HG02588 (cell line): ENCODE measurements at regions not wholly inside any gene's neighbourhood (a gene's known extent, or its start where the extent isn't known, plus 50 kb on each side); places are given as distances from the start of the nearest gene placed in this dataset.

ENCODE experiments used
- ATAC-seq: cut with Tn5 transposase; IDR thresholded peaks from one replicate; pipeline ENCODE4 v1.9.1; 2021; ENCODE audit warnings: mild to moderate bottlenecking, moderate library complexity; ENCODE audit not compliant: unreplicated experiment

DNA sequence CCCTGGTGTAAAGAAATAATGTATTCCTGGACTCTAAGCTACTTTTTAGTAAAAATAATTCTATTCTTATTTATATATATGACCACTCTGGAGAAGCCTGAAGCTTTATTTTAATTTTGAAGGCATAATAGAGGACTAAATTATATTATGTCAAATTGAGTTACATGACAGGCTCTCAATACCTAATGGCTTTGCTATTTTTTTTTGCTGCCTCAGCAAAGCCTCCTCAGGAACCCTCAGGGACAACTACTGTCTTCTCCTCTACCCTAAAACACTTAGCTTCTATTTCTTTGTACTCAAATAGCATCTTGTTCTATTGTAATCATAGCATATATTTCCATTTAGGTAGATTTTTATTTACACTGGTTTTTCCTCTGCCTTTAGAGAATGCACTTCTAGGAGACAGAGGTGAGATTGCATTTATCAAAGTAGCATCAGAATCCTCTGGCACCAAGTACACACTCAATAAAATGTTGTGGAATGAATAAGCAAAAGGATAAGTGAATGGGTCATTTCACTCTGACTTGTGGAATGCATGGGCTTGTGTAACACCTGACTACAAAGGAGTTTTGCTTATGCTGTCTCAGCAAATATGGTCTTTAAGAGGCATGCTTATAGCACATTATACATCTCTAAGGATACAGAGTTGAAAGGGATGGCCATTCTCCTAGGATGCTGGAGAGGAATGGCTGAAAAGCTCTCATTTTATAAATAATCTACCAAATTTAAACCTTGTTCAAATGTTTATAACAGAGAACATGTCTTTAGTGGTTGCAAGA is 605.2 kb downstream of the KCNJ2 start:
- ATAC-seq = no peak

DNA sequence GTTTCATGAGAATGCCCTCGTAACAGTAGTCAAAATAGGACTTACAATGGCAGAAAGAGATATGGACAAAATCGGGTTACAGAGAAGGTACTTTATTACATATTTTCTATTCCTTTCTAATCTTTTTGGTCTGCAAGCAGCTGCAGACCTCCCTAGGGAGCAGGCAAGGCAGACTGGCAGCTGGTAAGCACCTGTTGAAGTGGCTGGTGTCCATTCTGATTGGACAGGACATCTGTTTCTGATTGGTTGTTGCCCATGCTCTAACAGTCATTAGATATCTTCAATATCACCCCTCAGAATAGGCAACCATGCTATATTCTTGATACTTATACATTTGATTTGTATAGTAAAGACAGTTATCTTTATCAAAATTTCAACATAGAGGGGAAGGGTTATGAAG is 606.3 kb downstream of the KCNJ2 start:
- no peak for ATAC-seq

DNA sequence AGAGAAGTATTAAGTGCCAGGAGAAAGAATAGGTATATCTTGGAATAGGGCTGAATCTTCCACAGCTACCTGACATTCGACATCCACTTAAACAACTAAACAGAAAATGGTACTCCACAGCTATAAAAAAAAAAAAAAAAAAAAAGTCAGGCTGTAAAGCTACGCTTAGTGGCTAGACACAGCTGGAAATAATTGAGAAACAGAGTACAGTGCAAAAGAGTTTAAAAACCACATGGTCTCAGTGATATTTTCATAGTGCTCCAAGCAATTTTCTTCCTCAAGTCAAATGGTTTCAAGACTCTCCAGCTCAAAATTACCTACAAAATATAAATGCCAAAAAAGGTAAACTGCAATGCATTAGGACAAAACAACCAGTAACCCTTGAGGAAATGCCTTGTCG is 607.1 kb downstream of the KCNJ2 start:
- ATAC-seq = no peak

DNA sequence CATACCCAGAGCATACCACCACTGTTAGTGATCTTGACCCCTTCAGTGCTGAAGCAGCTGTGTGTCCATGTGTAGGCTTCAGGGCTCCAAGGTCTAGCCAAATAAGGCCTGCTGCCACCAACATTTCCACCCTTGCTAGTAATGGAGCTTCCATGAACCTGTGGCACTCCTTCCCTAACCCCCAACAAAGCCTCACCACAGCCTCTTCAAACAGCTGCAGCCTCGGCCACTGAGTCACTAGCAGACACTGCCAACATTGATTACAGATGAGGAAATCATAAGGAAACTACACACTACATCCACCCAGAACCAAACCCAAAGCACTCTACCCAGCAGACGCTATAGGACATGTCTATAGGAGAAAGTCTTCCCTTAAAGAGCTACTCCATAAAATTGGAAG is 610.7 kb downstream of the KCNJ2 start:
- ATAC-seq = no peak

DNA sequence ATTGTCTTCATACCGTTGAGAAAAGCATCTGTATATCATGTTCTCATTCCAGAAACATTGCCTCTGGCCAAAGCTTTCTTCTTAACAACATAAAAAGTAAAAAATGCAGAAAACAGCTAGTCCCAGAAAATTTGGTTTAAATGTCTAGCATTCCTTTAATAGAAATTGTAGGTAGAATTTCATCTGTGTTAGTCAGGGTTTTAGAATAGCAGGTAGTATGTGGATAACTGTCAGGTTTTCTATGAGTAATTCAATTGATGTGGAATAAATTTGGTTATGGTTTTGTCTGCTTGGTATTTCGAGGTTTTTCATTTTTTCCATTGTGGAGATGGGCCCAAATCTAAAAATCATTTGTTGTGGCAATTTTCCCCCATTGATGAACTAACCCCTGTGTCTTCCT is 616.7 kb downstream of the KCNJ2 start:
- ATAC-seq = no peak

DNA sequence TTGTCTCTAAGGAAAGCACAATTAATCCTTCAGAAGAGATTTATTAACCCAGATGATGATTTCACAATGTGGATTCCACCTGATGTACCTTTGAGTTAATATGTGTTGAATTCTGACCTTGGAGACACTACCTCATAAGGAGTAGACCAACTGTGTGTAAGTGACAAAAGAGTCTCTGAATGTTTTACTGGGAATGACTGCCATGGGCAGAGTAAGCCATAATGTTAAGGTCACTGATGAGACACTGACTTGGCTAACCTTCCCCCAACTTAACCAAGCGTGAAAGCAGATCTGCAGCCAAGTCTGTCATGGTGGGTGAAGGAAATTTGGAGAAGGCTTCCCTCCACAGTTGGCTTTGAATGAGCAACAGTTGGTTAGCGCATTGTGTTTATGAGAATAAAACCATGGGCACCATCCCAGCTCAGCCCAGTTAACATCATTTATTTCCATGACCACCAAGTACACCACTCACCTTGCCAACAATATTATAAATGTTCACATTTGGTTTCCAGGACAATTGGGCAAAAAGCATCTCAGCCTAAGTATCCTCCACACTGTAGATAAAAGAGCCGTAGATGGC is 618.5 kb downstream of the KCNJ2 start:
- no peak for ATAC-seq

DNA sequence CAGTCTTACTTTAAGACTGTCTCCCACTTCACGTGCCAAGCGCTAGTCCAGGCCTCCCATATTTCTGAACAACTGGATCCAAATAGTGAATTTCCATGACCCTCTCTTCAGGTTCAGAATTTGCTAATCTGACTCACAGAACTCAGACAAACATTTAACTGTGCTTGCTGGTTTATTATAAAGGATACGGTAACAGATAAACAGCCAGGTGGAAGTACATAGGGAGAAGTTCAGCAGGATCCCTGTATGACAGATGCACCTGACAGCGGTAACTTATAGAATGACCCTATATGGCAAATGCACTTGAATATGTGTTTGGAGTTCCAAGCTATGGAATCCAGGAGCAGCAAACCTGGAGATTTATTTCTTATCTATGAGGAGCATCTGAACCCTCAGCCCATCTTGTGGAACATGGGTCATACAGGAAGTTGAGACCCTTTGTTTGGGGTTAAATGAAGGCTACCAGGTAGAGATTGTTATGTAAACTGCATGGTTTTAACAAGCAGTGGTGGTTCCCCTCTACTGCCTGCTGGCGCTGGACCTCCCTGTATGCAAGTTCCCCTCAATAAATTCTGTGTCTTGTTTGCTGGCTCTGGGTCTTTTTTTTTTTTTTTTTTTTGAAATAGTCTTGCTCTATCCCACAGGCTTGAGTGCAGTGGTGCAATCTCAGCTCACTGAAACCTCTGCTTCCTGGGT is 622.6 kb downstream of the KCNJ2 start:
- no peak for ATAC-seq

DNA sequence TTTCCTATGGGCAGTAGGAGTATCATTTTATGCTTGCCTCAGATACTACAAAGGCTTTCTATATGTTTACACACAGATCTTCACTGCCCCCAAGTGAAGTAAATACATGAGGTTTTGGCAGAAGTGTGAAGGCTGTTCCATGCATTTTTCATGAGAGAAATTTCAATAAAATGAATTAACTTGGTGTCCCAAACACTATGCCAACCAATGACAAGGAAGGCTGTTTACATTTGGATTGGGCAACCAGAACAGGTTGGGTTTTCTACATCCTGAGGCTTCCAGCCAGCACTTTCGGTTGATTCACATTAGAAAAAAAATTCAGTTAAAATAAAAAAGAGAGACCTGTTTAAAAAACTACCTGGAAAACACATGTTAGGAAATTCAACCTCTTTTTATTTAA is 625.4 kb downstream of the KCNJ2 start:
- ATAC-seq = no peak

DNA sequence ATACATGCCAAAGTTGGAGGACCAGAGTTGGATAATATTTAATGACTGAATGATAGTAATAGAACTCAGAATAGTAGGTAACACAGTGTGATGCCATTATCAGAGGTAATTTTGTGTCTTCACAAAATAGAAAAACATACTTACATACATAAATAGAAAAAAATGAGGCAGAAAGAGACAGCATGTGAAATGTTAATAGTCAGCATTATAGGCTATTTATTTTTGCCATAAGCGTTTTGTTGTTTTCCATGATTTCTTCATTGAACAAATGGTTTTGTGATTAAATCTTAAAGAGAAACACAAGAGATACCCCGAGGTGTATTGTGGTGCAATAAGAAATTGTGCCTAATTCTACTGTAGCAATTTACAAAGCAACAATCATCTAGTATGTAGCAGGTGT is 626.3 kb downstream of the KCNJ2 start:
- ATAC-seq = no peak

DNA sequence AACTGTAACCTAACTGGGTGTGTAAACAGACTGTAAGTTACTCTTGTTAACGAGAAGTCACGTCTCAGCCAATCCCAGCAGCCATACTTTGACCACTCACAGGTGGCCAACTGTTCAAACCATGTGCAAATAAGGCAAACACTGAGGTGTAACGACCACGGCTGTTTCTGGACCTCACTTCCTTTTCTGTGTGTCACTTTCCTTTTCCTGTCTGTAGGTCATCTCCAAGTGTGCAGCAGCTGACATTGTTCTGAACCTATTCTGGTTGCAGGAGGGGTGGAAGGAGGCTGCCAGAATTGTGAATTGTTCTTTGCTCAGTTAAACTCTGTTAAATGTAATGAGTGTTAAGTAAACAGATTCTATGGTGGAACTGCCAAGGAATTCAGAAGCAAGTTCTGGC is 627.4 kb downstream of the KCNJ2 start:
- no peak for ATAC-seq

DNA sequence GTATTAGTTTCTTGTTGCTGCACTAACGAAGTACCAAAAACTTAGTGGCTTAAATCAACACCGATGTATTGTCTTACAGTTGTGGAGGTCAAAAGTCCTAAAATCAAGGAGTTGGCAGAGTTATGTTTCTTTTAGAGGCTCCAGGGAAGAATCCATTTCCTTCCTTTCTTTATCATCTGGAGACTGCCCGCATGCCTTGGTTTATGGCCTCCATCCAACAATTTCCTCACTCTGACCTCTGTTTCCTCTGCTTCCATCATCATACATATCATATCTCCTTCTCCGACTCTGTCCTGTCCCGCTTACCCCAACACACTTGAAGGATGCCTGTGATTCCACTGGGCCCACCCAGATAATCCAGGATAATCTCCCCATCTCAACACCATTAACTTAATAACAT is 627.8 kb downstream of the KCNJ2 start:
- no peak for ATAC-seq

DNA sequence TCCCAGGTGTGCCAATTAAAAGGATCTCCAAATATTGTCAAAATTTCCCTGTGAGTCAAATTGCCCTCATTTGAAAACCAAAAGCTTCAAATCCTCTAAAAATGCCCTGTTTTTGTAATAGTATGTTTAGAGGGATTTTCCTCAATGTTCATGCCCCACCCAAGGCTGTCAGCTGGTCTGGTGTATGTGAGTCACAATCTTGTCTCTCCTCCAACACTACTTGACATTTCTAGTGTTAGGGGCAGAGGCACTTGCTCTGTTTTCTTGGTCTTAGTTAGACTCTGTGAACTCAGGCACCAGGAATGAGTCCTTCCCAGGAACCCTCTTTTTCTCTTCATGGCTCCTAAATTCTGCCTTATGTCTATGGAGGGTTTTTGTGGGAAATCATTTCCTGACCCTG is 634.8 kb downstream of the KCNJ2 start:
- no peak for ATAC-seq

DNA sequence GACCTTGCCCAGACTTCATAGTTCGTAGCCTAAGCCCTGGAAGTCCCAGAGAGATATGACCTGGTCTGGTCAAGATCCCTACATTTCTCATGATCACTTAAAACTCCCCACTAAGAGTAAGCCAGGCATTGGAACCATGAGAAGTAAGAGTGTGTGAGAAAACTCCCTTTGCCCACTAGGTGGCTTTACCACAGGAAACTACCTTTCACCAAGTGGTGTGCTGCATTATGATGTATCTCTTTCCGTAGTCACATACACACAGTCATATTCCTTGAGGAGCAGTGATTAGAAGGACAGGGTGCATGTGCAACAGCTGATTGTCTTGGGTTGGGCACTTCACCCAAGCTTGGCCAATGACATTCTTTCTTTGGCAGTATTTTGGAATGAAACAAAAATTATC is 639.3 kb downstream of the KCNJ2 start:
- no peak for ATAC-seq

DNA sequence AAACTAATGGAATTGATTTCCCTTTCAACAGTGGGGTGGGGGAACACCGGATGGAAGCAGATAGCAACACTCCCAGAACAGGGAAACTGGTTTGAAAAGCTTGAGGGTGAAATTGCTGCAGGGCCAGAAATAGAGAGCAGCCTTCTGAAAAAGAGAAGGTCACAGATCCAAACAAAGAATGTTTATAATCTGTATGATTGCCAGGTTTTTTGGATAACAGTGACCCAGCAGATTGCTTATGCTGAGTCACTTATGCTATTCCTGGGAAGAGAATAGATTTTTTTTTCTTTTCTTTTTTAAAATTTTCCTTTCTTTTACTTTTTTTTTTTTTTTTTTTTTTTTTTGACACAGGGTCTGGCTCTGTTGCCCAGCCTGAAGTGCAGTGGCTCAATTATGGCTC is 641.3 kb downstream of the KCNJ2 start:
- no peak for ATAC-seq

DNA sequence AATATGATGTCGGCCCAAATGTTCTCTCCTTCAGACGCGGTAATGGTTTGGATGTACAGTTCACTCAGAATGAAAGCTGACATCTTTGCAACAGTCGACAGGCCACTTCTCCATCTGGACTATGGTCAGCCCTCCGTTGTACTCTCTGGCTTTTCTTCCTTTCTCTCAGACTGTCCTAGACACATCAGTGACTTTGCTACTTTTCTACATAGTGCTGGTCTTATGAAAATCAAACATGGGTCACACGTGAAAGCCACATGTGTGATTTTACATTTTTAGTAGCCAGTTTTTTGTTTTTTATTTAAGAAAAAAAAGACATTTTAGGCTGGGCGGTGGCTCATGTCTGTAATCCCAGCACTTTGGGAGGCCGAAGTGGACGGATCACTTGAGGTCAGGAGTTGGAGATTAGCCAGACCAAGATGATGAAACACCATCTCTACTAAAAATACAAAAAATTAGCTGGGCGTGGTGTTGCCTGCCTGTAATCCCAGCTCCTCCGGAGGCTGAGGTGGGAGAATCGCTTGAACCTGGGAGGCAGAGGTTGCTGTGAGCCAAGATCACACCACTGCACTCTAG is 644.1 kb downstream of the KCNJ2 start:
- no peak for ATAC-seq

DNA sequence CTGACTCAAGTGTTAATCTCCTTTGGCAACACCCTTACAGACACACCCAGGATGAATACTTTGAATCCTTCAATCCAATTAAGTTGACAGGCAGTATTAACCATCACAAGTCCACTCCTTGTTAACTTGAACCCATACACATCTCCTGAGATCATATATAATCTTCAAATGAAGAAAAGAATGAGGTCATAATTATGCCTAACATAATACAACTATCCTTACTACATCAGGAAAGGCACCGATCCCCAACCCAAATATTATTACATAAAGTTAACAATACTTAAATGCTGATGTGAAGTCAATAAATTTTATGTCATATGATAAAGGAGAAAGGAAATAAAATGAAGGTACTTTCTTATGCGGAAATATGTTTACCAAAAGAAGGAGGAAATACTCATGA is 649.9 kb downstream of the KCNJ2 start:
- no peak for ATAC-seq

DNA sequence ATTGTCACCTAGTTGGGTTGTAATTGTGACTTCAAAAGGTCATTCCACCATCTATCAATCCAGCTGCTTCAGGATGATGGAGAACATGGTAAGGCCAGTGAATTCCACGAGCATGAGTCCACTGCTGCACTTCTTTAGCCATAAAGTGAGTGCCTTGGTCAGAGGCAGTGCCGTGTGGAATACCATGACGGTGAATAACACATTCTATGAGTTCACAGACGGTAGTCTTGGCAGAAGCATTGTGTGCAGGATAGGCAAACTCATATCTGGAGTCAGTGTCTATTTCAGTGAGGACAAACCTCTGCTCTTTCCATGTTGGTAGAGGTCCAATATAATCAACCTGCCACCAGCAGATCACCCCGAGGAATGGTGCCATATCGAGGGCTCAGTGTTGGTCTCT is 650.9 kb downstream of the KCNJ2 start:
- no peak for ATAC-seq

DNA sequence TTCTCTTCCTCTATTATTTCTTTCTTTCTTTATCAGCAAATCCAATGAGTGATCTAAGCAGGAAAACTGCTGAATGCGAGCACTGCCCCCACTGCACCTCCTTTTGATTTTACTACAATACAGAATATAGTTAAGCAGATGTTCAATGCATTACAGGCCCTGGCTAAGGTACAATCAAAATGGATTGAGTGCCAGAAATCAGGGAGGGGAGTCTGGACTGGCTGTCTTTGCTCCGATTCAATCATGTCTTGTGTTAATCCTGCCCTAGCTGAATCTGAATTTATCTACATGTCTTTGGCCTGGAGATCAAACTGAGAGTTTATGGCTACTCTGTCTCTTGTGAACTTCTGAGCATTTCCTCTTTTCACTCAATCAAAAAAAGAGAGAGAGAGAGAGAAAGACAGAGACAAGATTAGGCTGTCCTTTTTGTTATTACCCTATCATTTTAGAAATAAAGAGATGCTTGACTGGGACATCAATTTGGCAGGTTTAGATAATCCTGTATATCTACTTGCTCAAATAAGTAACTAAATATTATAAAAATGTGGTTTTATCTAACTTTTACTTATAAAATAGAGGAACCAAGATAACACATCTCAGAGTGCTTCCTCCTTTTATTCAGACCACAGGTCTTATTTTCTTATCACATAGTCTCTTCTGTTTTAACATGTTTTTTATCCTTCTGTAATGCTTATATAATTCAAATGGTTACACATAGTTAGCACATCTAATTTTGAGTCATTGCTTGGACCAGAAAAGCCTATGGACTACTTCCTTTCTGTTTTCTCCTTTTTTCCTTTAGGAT is 656.2 kb downstream of the KCNJ2 start:
- ATAC-seq = no peak

DNA sequence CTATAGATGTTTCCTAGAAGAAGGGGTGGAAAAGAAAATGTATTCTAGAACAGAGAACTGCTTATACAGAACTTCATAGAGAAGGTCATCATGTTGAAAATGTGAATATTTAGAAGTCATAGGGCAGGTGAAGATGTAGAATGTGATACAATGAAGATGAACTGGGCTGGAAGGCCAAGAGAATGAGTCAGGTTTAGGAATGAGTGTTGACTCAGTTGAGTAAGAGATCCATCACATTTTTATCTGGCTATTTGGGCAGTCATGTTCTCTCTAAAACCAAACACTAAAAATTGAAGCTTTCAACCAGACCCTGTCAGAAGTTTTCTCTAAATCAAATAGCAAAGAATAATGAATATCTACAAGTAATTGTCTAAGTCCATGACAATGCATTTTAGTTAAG is 660.5 kb downstream of the KCNJ2 start:
- no peak for ATAC-seq

DNA sequence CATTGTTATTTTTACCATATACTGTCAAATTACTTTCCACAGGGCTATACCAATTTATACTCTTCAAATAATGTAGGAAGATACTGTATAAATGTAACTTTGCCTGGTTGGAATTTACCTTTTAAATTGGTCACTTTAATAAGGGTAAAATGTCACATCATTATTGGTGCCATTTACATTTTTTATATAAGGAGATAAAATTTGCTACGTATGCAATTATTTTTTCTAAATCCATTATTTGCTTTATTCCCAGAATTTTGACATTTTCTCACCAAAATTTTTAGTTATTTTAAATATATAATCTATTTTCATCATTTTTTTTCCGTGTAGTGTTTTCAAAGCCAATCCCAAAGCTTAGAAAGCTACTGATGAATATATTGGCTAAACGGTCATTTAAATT is 664.7 kb downstream of the KCNJ2 start:
- ATAC-seq = no peak

DNA sequence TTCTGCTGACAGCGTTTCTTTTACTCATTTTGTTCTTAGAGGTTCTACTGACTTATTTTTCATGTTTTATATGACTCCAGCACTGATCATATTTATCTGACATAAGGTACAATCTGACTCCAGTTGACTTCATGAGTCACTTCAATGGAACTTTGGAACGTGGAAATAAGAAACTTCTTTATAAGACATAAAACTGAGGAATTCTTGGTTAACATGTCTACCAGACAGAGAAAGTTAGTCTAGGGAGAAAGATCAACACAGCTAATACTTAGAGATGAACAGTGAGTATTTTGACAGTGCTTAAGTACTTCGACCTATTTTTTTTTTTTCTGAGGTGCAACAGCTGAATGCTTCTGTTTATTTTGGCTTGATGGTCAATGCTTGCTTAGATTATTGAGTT is 679.5 kb downstream of the KCNJ2 start:
- ATAC-seq = no peak
